ENCODE measurements at regions not wholly inside any gene's neighbourhood (a gene's known extent, or its start where the extent isn't known, plus 50 kb on each side); places are given as distances from the start of the nearest gene placed in this dataset.

DNA sequence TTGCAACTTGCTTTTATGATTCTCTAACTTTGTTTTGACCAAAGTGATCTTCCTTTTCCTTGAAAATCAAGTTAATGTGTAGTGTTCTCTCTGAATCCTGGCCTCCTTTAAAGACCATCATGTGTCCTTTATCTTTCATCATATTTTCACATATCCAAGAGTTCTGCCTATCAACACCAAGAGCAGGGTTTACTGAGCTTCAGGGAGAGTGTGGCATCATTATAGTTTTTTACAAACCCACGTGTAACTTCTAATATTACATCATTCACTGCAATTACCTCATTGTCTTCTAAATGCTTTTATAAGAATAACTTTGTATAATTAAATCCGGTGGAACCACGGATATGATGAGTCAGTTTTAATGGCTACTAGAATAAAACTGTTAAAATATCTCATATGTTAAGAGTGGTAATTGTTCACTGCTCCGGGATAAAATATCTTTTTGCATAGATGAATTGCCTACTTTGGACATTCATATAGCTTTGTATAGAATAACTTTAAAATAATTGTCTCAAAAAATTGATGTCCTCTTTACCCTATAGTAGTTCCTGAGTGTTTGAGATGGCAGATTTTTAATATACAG is 248.8 kb upstream of the GRM7 start:
- TF ChIP-seq CTCF (IDR thresholded peaks at IDR 0.05) (no peak), POLR2A (IDR thresholded peaks at IDR 0.05) (no peak)
